Adrenal gland (tissue), 9 donors: ENCODE measurements at regions not wholly inside any gene's neighbourhood (a gene's known extent, or its start where the extent isn't known, plus 50 kb on each side); places are given as distances from the start of the nearest gene placed in this dataset.

Experiments used
- DNase-seq, 7 donors: peaks; one replicate each; pipeline ENCODE4 v3.0.0-alpha.2; 2019 to 2020
- H3K27ac ChIP-seq, 5 donors: fragments of 200-600 bp; sonication (generic) in 4 of 5; 1 replicate in 3 of 5; 2 replicates in 2 of 5; pipeline versions ENCODE4 v1.5.1 to v1.8.0; 2016 to 2020; ENCODE audit warnings: mild to moderate bottlenecking in 1 of 5
- H3K27me3 ChIP-seq: fragments of 200-600 bp; 2 replicates; pipeline ENCODE4 v1.8.0; 2021
- H3K36me3 ChIP-seq, 2 donors: fragments of 200-600 bp; replicated peaks in 1 of 2; 1 replicate in 1 of 2; 2 replicates in 1 of 2; pipeline versions ENCODE4 v1.5.1 to v1.8.0; 2018 to 2022
- H3K4me1 ChIP-seq, 2 donors: fragments of 200-600 bp; replicated peaks in 1 of 2; 1 replicate in 1 of 2; 2 replicates in 1 of 2; pipeline versions ENCODE4 v1.5.1 to v1.8.0; 2018 to 2021
- H3K4me3 ChIP-seq, 4 donors: fragments of 200-600 bp; sonication (generic) in 3 of 4; one replicate each; pipeline ENCODE4 v1.5.1; 2016 to 2018
- H3K9me3 ChIP-seq, 3 donors: fragments of 200-600 bp; sonication (generic) in 1 of 3; replicated peaks in 1 of 3; 1 replicate in 2 of 3; 2 replicates in 1 of 3; pipeline versions ENCODE4 v1.5.1 to v1.8.0; 2016 to 2021
- POLR2A ChIP-seq, 2 donors: fragments of 450-650 bp; IDR thresholded peaks; one replicate each; pipeline ENCODE4 v1.6.1; 2017; ENCODE audit warnings: antibody characterized with exemption in 2 of 2, mild to moderate bottlenecking in 2 of 2, moderate library complexity in 1 of 2
- WGBS, 4 donors: extraction: QIAGEN DNeasy Blood & Tissue Kit in 2 of 4; methylation state at CpG; one replicate each; pipeline versions ENCODE4 v1.1.5 to v1.1.7; 2013 to 2017; 5-methylcytosine and 5-hydroxymethylcytosine counted together
- intact Hi-C, 2 donors: fragments of 100-400 bp; cut with DNase I; formaldehyde crosslinking; loops; one replicate each; pipeline versions ENCODE4 v1.14.1 to v1.15.0; 2022 to 2023
- TF ChIP-seq, protein P1 (sequence below), 6 experiments: fragments of 450-650 bp in 4 of 6; fragments of 200-600 bp in 2 of 6; sonication (generic) in 1 of 6; IDR thresholded peaks; 1 replicate in 5 of 6; 2 replicates in 1 of 6; pipeline versions ENCODE4 v1.5.1 to v1.8.0; 2016 to 2021; ENCODE audit warnings: antibody characterized with exemption in 6 of 6, mild to moderate bottlenecking in 2 of 6, moderate library complexity in 1 of 6
- donor health status: healthy with polysubstance abuse.
- donor health status: Bipolar disorder and iron deficiency.
- donor health status: DM: yes; HTN: yes; CAD: no.
- donor health status: DM: no; HTN: no; CAD: no.
- donor health status: DM: no; HTN: no; CAD: no.

DNA sequence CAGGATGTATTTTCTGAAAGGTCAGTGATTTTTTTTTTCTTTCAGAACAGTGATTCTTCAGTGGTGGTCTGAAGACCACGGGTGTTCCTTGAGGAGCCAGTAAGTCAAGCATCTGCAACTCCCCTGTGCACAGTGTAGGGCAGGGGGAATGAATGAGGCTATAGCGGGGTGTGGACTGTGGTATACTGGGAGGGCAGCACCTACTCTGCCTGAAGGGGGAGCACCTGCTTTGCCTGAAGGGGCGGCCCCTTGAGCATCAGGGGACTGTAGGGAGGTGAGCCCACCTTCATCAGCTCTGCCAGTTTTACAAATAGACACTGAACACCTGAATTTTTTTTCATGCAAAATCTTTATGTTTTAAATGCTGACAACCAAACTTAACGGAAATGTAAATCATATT is 77.5 kb upstream of the RIPOR2 start:
- Histone ChIP-seq H3K36me3 (no peaks in the 10 kb centered on the region), H3K27me3 (no peaks in the 10 kb centered on the region), H3K4me1 (no peaks in the 10 kb centered on the region), H3K4me3 (no peak overlapping the region), H3K27ac (peak overlapping the region in 1 of 5 donors; percentile 35), H3K9me3 (no peaks in the 10 kb centered on the region)
- no peak for DNase-seq
- 74 to 80% (median 76%) methylated on average over 3 to 4 of the region's 4 CpGs for WGBS, 4 donors
- TF ChIP-seq, protein P1, sequence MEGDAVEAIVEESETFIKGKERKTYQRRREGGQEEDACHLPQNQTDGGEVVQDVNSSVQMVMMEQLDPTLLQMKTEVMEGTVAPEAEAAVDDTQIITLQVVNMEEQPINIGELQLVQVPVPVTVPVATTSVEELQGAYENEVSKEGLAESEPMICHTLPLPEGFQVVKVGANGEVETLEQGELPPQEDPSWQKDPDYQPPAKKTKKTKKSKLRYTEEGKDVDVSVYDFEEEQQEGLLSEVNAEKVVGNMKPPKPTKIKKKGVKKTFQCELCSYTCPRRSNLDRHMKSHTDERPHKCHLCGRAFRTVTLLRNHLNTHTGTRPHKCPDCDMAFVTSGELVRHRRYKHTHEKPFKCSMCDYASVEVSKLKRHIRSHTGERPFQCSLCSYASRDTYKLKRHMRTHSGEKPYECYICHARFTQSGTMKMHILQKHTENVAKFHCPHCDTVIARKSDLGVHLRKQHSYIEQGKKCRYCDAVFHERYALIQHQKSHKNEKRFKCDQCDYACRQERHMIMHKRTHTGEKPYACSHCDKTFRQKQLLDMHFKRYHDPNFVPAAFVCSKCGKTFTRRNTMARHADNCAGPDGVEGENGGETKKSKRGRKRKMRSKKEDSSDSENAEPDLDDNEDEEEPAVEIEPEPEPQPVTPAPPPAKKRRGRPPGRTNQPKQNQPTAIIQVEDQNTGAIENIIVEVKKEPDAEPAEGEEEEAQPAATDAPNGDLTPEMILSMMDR (IDR thresholded peaks at IDR 0.05): no peak
- TF ChIP-seq POLR2A (IDR thresholded peaks at IDR 0.05): no peak
- intact Hi-C loops: no loop called here

DNA sequence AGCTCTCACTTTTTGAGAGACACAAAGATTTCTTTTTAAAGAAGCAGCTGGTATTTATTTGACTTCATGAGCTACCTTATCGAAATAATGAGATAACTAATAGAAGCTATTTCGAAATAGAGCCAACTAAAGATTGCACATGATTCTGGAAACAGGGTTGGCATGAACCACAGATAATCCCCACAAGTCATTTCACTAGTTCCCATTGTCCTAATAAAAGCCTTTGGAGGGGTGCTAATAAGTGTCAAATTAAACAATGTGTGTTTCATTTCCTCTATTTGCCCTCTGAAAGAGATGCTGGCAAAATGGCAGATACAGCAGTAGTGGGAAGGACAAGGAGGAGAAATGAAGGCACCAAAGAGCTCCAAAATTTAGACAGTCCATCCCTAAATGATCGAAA is 78.6 kb upstream of the RIPOR2 start:
- H3K27ac ChIP-seq: peak overlapping the region in 1 of 5 donors; percentile 40
- WGBS, 4 donors: 78 to 82% (median 79%) methylated on average over 3 of the region's 3 CpGs
- TF ChIP-seq, protein P1 (IDR thresholded peaks at IDR 0.05): no peak
- TF ChIP-seq POLR2A (IDR thresholded peaks at IDR 0.05): no peak
- H3K4me3 ChIP-seq: no peak overlapping the region
- intact Hi-C loops: no loop called here
- H3K36me3 ChIP-seq: no peaks in the 10 kb centered on the region
- H3K9me3 ChIP-seq: no peaks in the 10 kb centered on the region
- H3K27me3 ChIP-seq: no peaks in the 10 kb centered on the region
- H3K4me1 ChIP-seq: no peaks in the 10 kb centered on the region
- DNase-seq: no peak

DNA sequence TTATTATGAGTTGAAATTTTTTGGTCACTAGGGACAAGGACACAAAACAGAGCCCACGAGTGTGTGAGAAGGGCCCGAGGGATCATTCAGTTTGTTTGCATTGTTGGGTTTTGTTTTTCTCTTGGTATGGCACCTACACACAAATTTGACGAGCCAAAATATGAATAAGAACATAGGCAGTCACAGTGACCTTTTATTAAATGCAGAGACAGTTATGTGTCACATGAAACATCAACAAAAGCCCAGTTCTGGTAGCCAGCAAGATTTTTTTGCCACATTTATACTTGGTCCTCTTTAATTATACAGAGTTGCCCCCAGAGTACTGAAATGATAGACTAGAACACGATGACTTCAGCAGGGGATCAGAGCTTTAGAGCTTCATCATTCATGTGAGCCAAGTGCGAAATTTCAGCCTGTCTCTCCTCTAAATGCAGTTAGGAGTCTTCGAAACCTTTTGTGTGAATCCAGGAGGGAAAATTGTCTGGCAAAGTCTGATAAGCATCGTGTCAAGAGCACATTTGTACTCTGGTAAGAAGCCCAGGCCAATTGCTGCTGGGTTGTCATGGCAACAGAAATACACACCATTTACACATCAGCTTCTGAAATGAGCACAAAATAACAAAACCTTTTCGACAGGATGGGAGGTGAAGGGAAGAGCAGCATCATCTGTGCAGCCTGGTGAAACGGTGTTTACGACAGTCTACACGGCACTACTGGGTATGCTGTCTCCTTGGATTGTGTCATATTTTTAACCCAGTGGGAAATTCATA is 79.2 kb upstream of the RIPOR2 start:
- intact Hi-C loops: no loop called here

DNA sequence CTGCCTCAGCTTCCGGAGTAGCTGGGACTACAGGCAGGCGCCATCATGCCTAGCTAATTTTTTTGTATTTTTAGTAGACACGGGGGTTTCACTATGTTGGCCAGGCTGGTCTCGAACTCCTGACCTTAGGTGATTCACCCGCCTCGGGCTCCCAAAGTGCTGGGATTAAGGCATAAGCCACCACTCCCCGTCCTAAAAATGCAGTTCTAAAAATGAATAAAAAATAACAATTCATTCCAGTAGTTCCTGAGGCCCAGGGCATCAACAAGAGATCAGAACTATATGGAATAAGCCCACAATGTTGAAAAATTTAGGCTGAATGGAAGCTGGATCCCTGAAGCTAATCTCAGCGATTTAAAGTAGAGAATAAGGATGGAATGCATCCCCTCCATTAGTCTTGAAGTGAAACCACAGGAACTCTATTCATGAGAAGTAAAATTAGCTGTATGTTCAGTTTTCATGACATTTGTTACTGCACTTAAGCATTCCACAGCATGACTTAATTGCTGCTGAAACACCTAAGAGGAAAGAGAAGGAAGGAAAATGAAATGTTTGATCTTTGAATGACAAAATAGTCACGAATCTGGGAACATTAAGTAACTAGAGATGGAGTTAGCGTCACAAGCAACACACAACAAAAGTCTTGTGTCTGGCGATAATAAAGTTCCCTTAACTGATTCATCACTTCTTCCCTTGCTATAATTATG is 80.4 kb upstream of the RIPOR2 start:
- no peaks in the 10 kb centered on the region for H3K27me3 ChIP-seq
- intact Hi-C loops: no loop called here
- no peaks in the 10 kb centered on the region for H3K9me3 ChIP-seq
- 74 to 83% (median 78%) methylated on average over 9 to 11 of the region's 11 CpGs for WGBS, 4 donors
- TF ChIP-seq POLR2A (IDR thresholded peaks at IDR 0.05): no peak
- TF ChIP-seq, protein P1 (IDR thresholded peaks at IDR 0.05): no peak
- H3K4me1 ChIP-seq: no peaks in the 10 kb centered on the region
- H3K27ac ChIP-seq: no peak overlapping the region
- DNase-seq: no peak
- no peak overlapping the region for H3K4me3 ChIP-seq
- no peaks in the 10 kb centered on the region for H3K36me3 ChIP-seq

More for the DNA sequence above, 79.2 kb upstream of the RIPOR2 start:
- H3K9me3 ChIP-seq: no peaks in the 10 kb centered on the region
- no peak for TF ChIP-seq POLR2A (IDR thresholded peaks at IDR 0.05)
- TF ChIP-seq, protein P1 (IDR thresholded peaks at IDR 0.05): no peak
- DNase-seq: peak in 1 of 7 donors; percentile 89
- H3K4me1 ChIP-seq: no peaks in the 10 kb centered on the region
- no peak overlapping the region for H3K4me3 ChIP-seq
- peak overlapping the region in 1 of 5 donors; percentile 40 for H3K27ac ChIP-seq
- no peaks in the 10 kb centered on the region for H3K27me3 ChIP-seq
- WGBS, 4 donors: 60 to 63% (median 63%) methylated on average over 11 of the region's 11 CpGs
- H3K36me3 ChIP-seq: no peaks in the 10 kb centered on the region
